Transverse colon (tissue), 4 donors: ENCODE measurements at regions not wholly inside any gene's neighbourhood (a gene's known extent, or its start where the extent isn't known, plus 50 kb on each side); places are given as distances from the start of the nearest gene placed in this dataset.

Experiments used
- DNase-seq: peaks from one replicate; pipeline ENCODE4 v3.0.0-alpha.2; 2019
- H3K27ac ChIP-seq, 4 donors: fragments of 200-600 bp; sonication (generic); 2 replicates each; pipeline ENCODE4 v1.5.1; 2016 to 2018; ENCODE audit warnings: inconsistent platforms in 4 of 4
- H3K27me3 ChIP-seq: fragments of 200-600 bp; sonication (generic); 2 replicates; pipeline ENCODE4 v1.5.1; 2017; ENCODE audit warnings: inconsistent platforms
- H3K36me3 ChIP-seq, 4 donors: fragments of 200-600 bp; sonication (generic); 2 replicates each; pipeline ENCODE4 v1.5.1; 2017 to 2019; ENCODE audit warnings: inconsistent platforms in 4 of 4
- H3K4me1 ChIP-seq, 4 donors: fragments of 200-600 bp; sonication (generic); 2 replicates each; pipeline ENCODE4 v1.5.1; 2017 to 2020; ENCODE audit warnings: inconsistent platforms in 4 of 4
- H3K4me3 ChIP-seq, 4 donors: fragments of 200-600 bp; sonication (generic); 1 replicate in 1 of 4; 2 replicates in 3 of 4; pipeline versions ENCODE4 v1.5.1 to v1.6.1; 2017 to 2019; ENCODE audit warnings: inconsistent platforms in 4 of 4
- H3K9me3 ChIP-seq, 2 donors: fragments of 200-600 bp; sonication (generic); 2 replicates each; pipeline ENCODE4 v1.5.1; 2017 to 2019; ENCODE audit warnings: inconsistent platforms in 2 of 2
- CTCF ChIP-seq, 5 experiments: fragments of 200-600 bp in 3 of 5; fragments of 450-650 bp in 2 of 5; sonication (generic) in 3 of 5; IDR thresholded peaks; 1 replicate in 2 of 5; 2 replicates in 3 of 5; pipeline ENCODE4 v1.5.1; 2016 to 2017; ENCODE audit warnings: antibody characterized with exemption in 5 of 5, inconsistent platforms in 3 of 5, mild to moderate bottlenecking in 2 of 5, moderate library complexity in 1 of 5
- EP300 ChIP-seq: sonication (generic); formaldehyde crosslinking; IDR thresholded peaks from one replicate; pipeline ENCODE4 v1.6.1; 2017; ENCODE audit warnings: antibody characterized with exemption, low read depth
- POLR2A ChIP-seq: fragments of 450-650 bp; IDR thresholded peaks from one replicate; pipeline ENCODE4 v1.6.1; 2016; ENCODE audit warnings: antibody characterized with exemption, mild to moderate bottlenecking, moderate library complexity
- POLR2AphosphoS5 ChIP-seq, 3 donors: sonication (generic); formaldehyde crosslinking; IDR thresholded peaks; one replicate each; pipeline ENCODE4 v1.6.1; 2016; ENCODE audit warnings: antibody characterized with exemption in 3 of 3
- WGBS, 2 donors: methylation state at CpG; one replicate each; pipeline ENCODE4 v1.1.5; 2018; ENCODE audit warnings: low coverage in 1 of 2; 5-methylcytosine and 5-hydroxymethylcytosine counted together
- in situ Hi-C, 4 donors: fragments of 200-750 bp; cut with MboI; loops; one replicate each; pipeline versions ENCODE4 v1.15.0 to v1.15.1; 2017; ENCODE audit warnings: low sequenced_read_pairs in 3 of 4, low pct_ligation_motif_present in 1 of 4, low pct_unique_long_range_greater_than_20kb in 1 of 4
- intact Hi-C: fragments of 100-400 bp; cut with DNase I; formaldehyde crosslinking; loops from one replicate; pipeline ENCODE4 v1.15.1; 2023; ENCODE audit warnings: low total_unique reads

GRCh38 chr1:242842094-242842493 is 317.6 kb upstream of the PLD5 start:
- no peak overlapping the region for H3K27ac ChIP-seq
- intact Hi-C loops (no loop called here), in situ Hi-C loops (no loop called here)
- H3K4me1 ChIP-seq: no peaks in the 10 kb centered on the region
- 0% methylated on average over 1 of the region's 1 CpG; no CpG with 5 or more reads in 1 of the 2 donors for WGBS, 2 donors
- H3K4me3 ChIP-seq: no peak overlapping the region
- no peaks in the 10 kb centered on the region for H3K36me3 ChIP-seq
- H3K27me3 ChIP-seq: no peaks in the 10 kb centered on the region
- no peaks in the 10 kb centered on the region for H3K9me3 ChIP-seq
- TF ChIP-seq CTCF (IDR thresholded peaks at IDR 0.05) (no peak), POLR2A (no peak), EP300 (no peak), POLR2AphosphoS5 (IDR thresholded peaks at IDR 0.05) (no peak)
- no peak for DNase-seq

- in situ Hi-C loops: no loop called here
These were observed 314.6 kb upstream of the PLD5 start for GRCh38 chr1:242839101-242839500.

GRCh38 chr1:242836423-242836822 is 311.9 kb upstream of the PLD5 start:
- H3K27me3 ChIP-seq: no peaks in the 10 kb centered on the region
- 6 to 18% methylated on average over 3 to 4 of the region's 4 CpGs for WGBS, 2 donors

More at GRCh38 chr1:242839101-242839500, 314.6 kb upstream of the PLD5 start:
- no peak overlapping the region for H3K27ac ChIP-seq
- H3K4me3 ChIP-seq: no peak overlapping the region
- no peaks in the 10 kb centered on the region for H3K27me3 ChIP-seq
- TF ChIP-seq CTCF (IDR thresholded peaks at IDR 0.05) (no peak), EP300 (no peak), POLR2AphosphoS5 (IDR thresholded peaks at IDR 0.05) (no peak), POLR2A (no peak)
- H3K4me1 ChIP-seq: no peaks in the 10 kb centered on the region
- 85% methylated on average over 12 of the region's 12 CpGs; no CpG with 5 or more reads in 1 of the 2 donors for WGBS, 2 donors
- H3K9me3 ChIP-seq: no peaks in the 10 kb centered on the region
- no peak for DNase-seq
- H3K36me3 ChIP-seq: no peaks in the 10 kb centered on the region
- intact Hi-C loops: no loop called here

GRCh38 chr1:242828828-242829227 is 304.3 kb upstream of the PLD5 start:
- Histone ChIP-seq H3K9me3 (no peaks in the 10 kb centered on the region), H3K4me3 (no peak overlapping the region), H3K4me1 (no peaks in the 10 kb centered on the region), H3K36me3 (no peaks in the 10 kb centered on the region), H3K27ac (no peak overlapping the region), H3K27me3 (no peaks in the 10 kb centered on the region)
- in situ Hi-C loops: no loop called here
- intact Hi-C loops: no loop called here
- TF ChIP-seq CTCF (IDR thresholded peaks at IDR 0.05) (no peak), EP300 (no peak), POLR2AphosphoS5 (IDR thresholded peaks at IDR 0.05) (no peak), POLR2A (no peak)
- 56 to 59% methylated on average over 3 to 4 of the region's 4 CpGs for WGBS, 2 donors
- DNase-seq: no peak

More at GRCh38 chr1:242836423-242836822, 311.9 kb upstream of the PLD5 start:
- H3K4me3 ChIP-seq: no peak overlapping the region
- intact Hi-C loops: no loop called here
- H3K4me1 ChIP-seq: no peaks in the 10 kb centered on the region
- H3K27ac ChIP-seq: no peak overlapping the region
- H3K9me3 ChIP-seq: no peaks in the 10 kb centered on the region
- in situ Hi-C loops: no loop called here
- DNase-seq: no peak
- H3K36me3 ChIP-seq: no peaks in the 10 kb centered on the region
- TF ChIP-seq POLR2AphosphoS5 (IDR thresholded peaks at IDR 0.05): no peak

GRCh38 chr1:242828199-242828598 is 303.7 kb upstream of the PLD5 start:
- H3K36me3 ChIP-seq: no peaks in the 10 kb centered on the region
- intact Hi-C loops: no loop called here
- 63 to 64% methylated on average over 3 to 7 of the region's 7 CpGs for WGBS, 2 donors
- H3K27ac ChIP-seq: no peak overlapping the region
- no peaks in the 10 kb centered on the region for H3K4me1 ChIP-seq
- DNase-seq: no peak
- no peak for TF ChIP-seq CTCF (IDR thresholded peaks at IDR 0.05)
- no peak for TF ChIP-seq EP300
- no peak for TF ChIP-seq POLR2AphosphoS5 (IDR thresholded peaks at IDR 0.05)
- TF ChIP-seq POLR2A: no peak
- no peak overlapping the region for H3K4me3 ChIP-seq
- H3K27me3 ChIP-seq: no peaks in the 10 kb centered on the region
- no peaks in the 10 kb centered on the region for H3K9me3 ChIP-seq
- in situ Hi-C loops: no loop called here
